ENCODE measurements at regions not wholly inside any gene's neighbourhood (a gene's known extent, or its start where the extent isn't known, plus 50 kb on each side); places are given as distances from the start of the nearest gene placed in this dataset.

- Histone ChIP-seq H3K4me3 (ENCODE audit: insufficient read depth, low read depth, low read length) (no peak overlapping the region), H3K27ac (ENCODE audit: insufficient read depth, low read length) (no peak overlapping the region), H3K9me1 (ENCODE audit: insufficient read depth, low read length) (peaks cover under 1% of the 10 kb centered on the region; the same call in 1 of the 2 replicates), H2BK20ac (ENCODE audit: low read depth, low read length) (no peak overlapping the region), H2AK9ac (replicated peaks; ENCODE audit: low read depth, low read length, poor library complexity) (no peak overlapping the region), H2BK120ac (ENCODE audit: low read depth, low read length) (no peak overlapping the region), H3K4me2 (ENCODE audit: low read depth, low read length) (no peak overlapping the region), H2BK15ac (ENCODE audit: low read depth, low read length) (no peak overlapping the region), H3K23ac (ENCODE audit: low read depth, low read length) (no peak overlapping the region), H3K4me1 (ENCODE audit: control insufficient read depth, insufficient read depth, low read length) (no peaks in the 10 kb centered on the region), H3K56ac (ENCODE audit: extremely low read depth, insufficient read depth, low read length) (no peak overlapping the region), H4K5ac (ENCODE audit: low read depth, low read length) (no peak overlapping the region), H3K14ac (replicated peaks; ENCODE audit: low read depth, low read length) (no peak overlapping the region), H2AK5ac (ENCODE audit: low read depth, low read length) (no peak overlapping the region), H3K36me3 (ENCODE audit: control insufficient read depth, insufficient read depth, low read length) (no peaks in the 10 kb centered on the region), H2BK5ac (ENCODE audit: low read depth, low read length, poor library complexity, severe bottlenecking) (no peak overlapping the region), H2AFZ (replicated peaks; ENCODE audit: low read length, poor library complexity) (no peak overlapping the region), H4K20me1 (ENCODE audit: insufficient read depth, low read length) (no peaks in the 10 kb centered on the region), H3K9me3 (ENCODE audit: control insufficient read depth, insufficient read depth, low read length) (peaks cover 5% of the 10 kb centered on the region), H4K8ac (ENCODE audit: low read depth in 2 of 2, low read length in 2 of 2) (no peak overlapping the region), H3K18ac (ENCODE audit: low read depth, low read length) (no peak overlapping the region), H3K27me3 (ENCODE audit: control insufficient read depth, insufficient read depth, low read length) (no peaks in the 10 kb centered on the region), H3K79me1 (ENCODE audit: low read depth in 1 of 2, low read length in 2 of 2) (no peaks in the 10 kb centered on the region), H3K9ac (ENCODE audit: low read depth, low read length) (no peak overlapping the region), H3K4ac (ENCODE audit: low read depth, low read length) (no peak overlapping the region), H4K91ac (ENCODE audit: insufficient read depth, low read depth, low read length) (no peak overlapping the region)
- TF ChIP-seq CEBPB (IDR thresholded peaks at IDR 0.05; ENCODE audit: low read depth, low read length) (no peak; the same call in 1 of the 2 replicates), RCOR1 (IDR thresholded peaks at IDR 0.05; ENCODE audit: insufficient replicate concordance, low read length) (no peak), USF2 (IDR thresholded peaks at IDR 0.05; ENCODE audit: low read depth, low read length) (no peak), MAFK (IDR thresholded peaks at IDR 0.05; ENCODE audit: low read depth, low read length) (no peak), BHLHE40 (IDR thresholded peaks at IDR 0.05; ENCODE audit: low read depth, low read length) (no peak), ELK1 (IDR thresholded peaks at IDR 0.05; ENCODE audit: borderline replicate concordance, low read depth, low read length) (no peak), POLR2A (IDR thresholded peaks at IDR 0.05; ENCODE audit: low read depth, low read length) (no peak), FOS (IDR thresholded peaks at IDR 0.05; ENCODE audit: low read depth, low read length) (no peak), MXI1 (IDR thresholded peaks at IDR 0.05; ENCODE audit: borderline replicate concordance, low read depth, low read length) (no peak), MAZ (IDR thresholded peaks at IDR 0.05; ENCODE audit: borderline replicate concordance, low read depth, low read length) (no peak), SMC3 (IDR thresholded peaks at IDR 0.05; ENCODE audit: low read depth, low read length) (no peak)
- CTCF ChIA-PET: no interaction called here
- dilution Hi-C loops (cut with HindIII; ENCODE audit: low sequenced_read_pairs, unreplicated experiment) (no loop called here), in situ Hi-C loops (cut with MboI; ENCODE audit: low sequenced_read_pairs) (no loop called here), intact Hi-C loops (cut with micrococcal nuclease) (no loop called here)
- peak; percentile 61 for DNase-seq
- 89% methylated on average over 3 of the region's 3 CpGs; no CpG with 5 or more reads in 1 of the 2 experiments for WGBS, 2 experiments (ENCODE audit: extremely low coverage in 2 of 2, insufficient read length in 1 of 2)
- POLR2A ChIA-PET (ENCODE audit: unreplicated experiment): no interaction called here
- no peak for ATAC-seq (ENCODE audit: low read depth)
- no TSS peak for BruUV-seq (replicated peaks)
Measured at GRCh38 chr2:133710613-133711012, 142.3 kb upstream of the NCKAP5 start.
